ENCODE measurements at regions not wholly inside any gene's neighbourhood (a gene's known extent, or its start where the extent isn't known, plus 50 kb on each side); places are given as distances from the start of the nearest gene placed in this dataset.

GRCh38 chr6:113445201-113445600 lies 411.9 kb upstream of the MARCKS start:
- WGBS (ENCODE audit: insufficient coverage), result no CpG with 5 or more reads among the region's 3 CpGs
- no peaks in the 10 kb centered on the region for H3K9me3 Mint-ChIP-seq

GRCh38 chr6:113447088-113447831 lies 409.9 kb upstream of the MARCKS start:
- H3K36me3 ChIP-seq (ENCODE audit: control insufficient read depth in 2 of 2, extremely low read depth in 1 of 2, insufficient read depth in 1 of 2, low read length in 1 of 2), result no peaks in the 10 kb centered on the region
- no peak overlapping the region for H3K27ac Mint-ChIP-seq
- no peak overlapping the region for H3K27ac ChIP-seq (ENCODE audit: low read length)
- no peaks in the 10 kb centered on the region for H3K9me3 Mint-ChIP-seq
- no peak overlapping the region for H3K4me3 ChIP-seq (ENCODE audit: control insufficient read depth in 1 of 2, extremely low read depth in 1 of 2, low read length in 1 of 2)
- H3K9me3 ChIP-seq, result no peaks in the 10 kb centered on the region
- no peak for DNase-seq
- POLR2A ChIA-PET, result no interaction called here
- H3K27me3 Mint-ChIP-seq, result no peaks in the 10 kb centered on the region
- 100% methylated on average over 1 of the region's 5 CpGs for WGBS (ENCODE audit: insufficient coverage)
- H3K27me3 ChIP-seq (replicated peaks in 1 of 2; ENCODE audit: control insufficient read depth in 2 of 2, extremely low read depth in 1 of 2, insufficient read depth in 2 of 2, low read length in 1 of 2), result no peaks in the 10 kb centered on the region
- CTCF ChIA-PET, result no interaction called here
- no peaks in the 10 kb centered on the region for H3K4me1 Mint-ChIP-seq
- no peak for ATAC-seq (replicated peaks in 1 of 4)
- no peaks in the 10 kb centered on the region for H3K4me1 ChIP-seq (ENCODE audit: control insufficient read depth in 1 of 2, extremely low read depth in 1 of 2, insufficient read depth in 2 of 2, low read length in 2 of 2)
- no peaks in the 10 kb centered on the region for H3K36me3 Mint-ChIP-seq
- no peak overlapping the region for H3K4me3 Mint-ChIP-seq

More at GRCh38 chr6:113445201-113445600, 411.9 kb upstream of the MARCKS start:
- ChIA-PET CTCF (no interaction called here), POLR2A (no interaction called here)
- Histone ChIP-seq H3K27me3 (replicated peaks in 1 of 2; ENCODE audit: control insufficient read depth in 2 of 2, extremely low read depth in 1 of 2, insufficient read depth in 2 of 2, low read length in 1 of 2) (no peaks in the 10 kb centered on the region), H3K27ac (ENCODE audit: low read length) (no peak overlapping the region), H3K36me3 (ENCODE audit: control insufficient read depth in 2 of 2, extremely low read depth in 1 of 2, insufficient read depth in 1 of 2, low read length in 1 of 2) (no peaks in the 10 kb centered on the region), H3K4me1 (ENCODE audit: control insufficient read depth in 1 of 2, extremely low read depth in 1 of 2, insufficient read depth in 2 of 2, low read length in 2 of 2) (no peaks in the 10 kb centered on the region), H3K4me3 (ENCODE audit: control insufficient read depth in 1 of 2, extremely low read depth in 1 of 2, low read length in 1 of 2) (no peak overlapping the region), H3K9me3 (no peaks in the 10 kb centered on the region)
- Mint-ChIP-seq H3K27me3 (no peaks in the 10 kb centered on the region), H3K27ac (no peak overlapping the region), H3K4me3 (no peak overlapping the region), H3K36me3 (no peaks in the 10 kb centered on the region), H3K4me1 (no peaks in the 10 kb centered on the region)
- DNase-seq (no peak), ATAC-seq (replicated peaks in 1 of 4) (no peak)

GRCh38 chr6:113449051-113449450 lies 408.1 kb upstream of the MARCKS start:
- no peaks in the 10 kb centered on the region for H3K27me3 Mint-ChIP-seq
- H3K4me3 Mint-ChIP-seq, result no peak overlapping the region
- Histone ChIP-seq H3K4me1 (ENCODE audit: control insufficient read depth in 1 of 2, extremely low read depth in 1 of 2, insufficient read depth in 2 of 2, low read length in 2 of 2) (no peaks in the 10 kb centered on the region), H3K36me3 (ENCODE audit: control insufficient read depth in 2 of 2, extremely low read depth in 1 of 2, insufficient read depth in 1 of 2, low read length in 1 of 2) (no peaks in the 10 kb centered on the region), H3K27ac (ENCODE audit: low read length) (no peak overlapping the region), H3K9me3 (no peaks in the 10 kb centered on the region), H3K27me3 (replicated peaks in 1 of 2; ENCODE audit: control insufficient read depth in 2 of 2, extremely low read depth in 1 of 2, insufficient read depth in 2 of 2, low read length in 1 of 2) (no peaks in the 10 kb centered on the region), H3K4me3 (ENCODE audit: control insufficient read depth in 1 of 2, extremely low read depth in 1 of 2, low read length in 1 of 2) (no peak overlapping the region)
- H3K9me3 Mint-ChIP-seq, result no peaks in the 10 kb centered on the region
- H3K27ac Mint-ChIP-seq, result no peak overlapping the region
- ChIA-PET POLR2A (no interaction called here), CTCF (no interaction called here)
- H3K4me1 Mint-ChIP-seq, result no peaks in the 10 kb centered on the region
- ATAC-seq (replicated peaks in 1 of 4) (no peak), DNase-seq (no peak)
- no peaks in the 10 kb centered on the region for H3K36me3 Mint-ChIP-seq

GRCh38 chr6:113450061-113450465 lies 407.1 kb upstream of the MARCKS start:
- POLR2A ChIA-PET, result no interaction called here
- no peaks in the 10 kb centered on the region for H3K4me1 Mint-ChIP-seq

GRCh38 chr6:113451049-113451448 lies 406.1 kb upstream of the MARCKS start:
- Mint-ChIP-seq H3K4me3 (no peak overlapping the region), H3K4me1 (no peaks in the 10 kb centered on the region), H3K36me3 (no peaks in the 10 kb centered on the region), H3K27ac (no peak overlapping the region), H3K9me3 (no peaks in the 10 kb centered on the region), H3K27me3 (no peaks in the 10 kb centered on the region)
- ChIA-PET CTCF (no interaction called here), POLR2A (no interaction called here)
- Histone ChIP-seq H3K9me3 (no peaks in the 10 kb centered on the region), H3K36me3 (ENCODE audit: control insufficient read depth in 2 of 2, extremely low read depth in 1 of 2, insufficient read depth in 1 of 2, low read length in 1 of 2) (no peaks in the 10 kb centered on the region), H3K4me3 (ENCODE audit: control insufficient read depth in 1 of 2, extremely low read depth in 1 of 2, low read length in 1 of 2) (no peak overlapping the region), H3K27ac (ENCODE audit: low read length) (no peak overlapping the region), H3K4me1 (ENCODE audit: control insufficient read depth in 1 of 2, extremely low read depth in 1 of 2, insufficient read depth in 2 of 2, low read length in 2 of 2) (no peaks in the 10 kb centered on the region), H3K27me3 (replicated peaks in 1 of 2; ENCODE audit: control insufficient read depth in 2 of 2, extremely low read depth in 1 of 2, insufficient read depth in 2 of 2, low read length in 1 of 2) (no peaks in the 10 kb centered on the region)
- no peak for DNase-seq
- no peak for ATAC-seq (replicated peaks in 1 of 4)
- WGBS (ENCODE audit: insufficient coverage), result 100% methylated on average over 1 of the region's 3 CpGs

More at GRCh38 chr6:113450061-113450465, 407.1 kb upstream of the MARCKS start:
- CTCF ChIA-PET, result no interaction called here
- H3K36me3 Mint-ChIP-seq, result no peaks in the 10 kb centered on the region
- no CpG with 5 or more reads among the region's 1 CpG for WGBS (ENCODE audit: insufficient coverage)
- H3K27ac Mint-ChIP-seq, result no peak overlapping the region
- Histone ChIP-seq H3K36me3 (ENCODE audit: control insufficient read depth in 2 of 2, extremely low read depth in 1 of 2, insufficient read depth in 1 of 2, low read length in 1 of 2) (no peaks in the 10 kb centered on the region), H3K27me3 (replicated peaks in 1 of 2; ENCODE audit: control insufficient read depth in 2 of 2, extremely low read depth in 1 of 2, insufficient read depth in 2 of 2, low read length in 1 of 2) (no peaks in the 10 kb centered on the region), H3K27ac (ENCODE audit: low read length) (no peak overlapping the region), H3K4me1 (ENCODE audit: control insufficient read depth in 1 of 2, extremely low read depth in 1 of 2, insufficient read depth in 2 of 2, low read length in 2 of 2) (no peaks in the 10 kb centered on the region), H3K4me3 (ENCODE audit: control insufficient read depth in 1 of 2, extremely low read depth in 1 of 2, low read length in 1 of 2) (no peak overlapping the region), H3K9me3 (no peaks in the 10 kb centered on the region)
- ATAC-seq (replicated peaks in 1 of 4) (no peak), DNase-seq (no peak)
- no peaks in the 10 kb centered on the region for H3K9me3 Mint-ChIP-seq
- H3K27me3 Mint-ChIP-seq, result no peaks in the 10 kb centered on the region
- H3K4me3 Mint-ChIP-seq, result no peak overlapping the region

- no peaks in the 10 kb centered on the region for H3K27me3 ChIP-seq (replicated peaks in 1 of 2; ENCODE audit: control insufficient read depth in 2 of 2, extremely low read depth in 1 of 2, insufficient read depth in 2 of 2, low read length in 1 of 2)
- H3K4me1 ChIP-seq (ENCODE audit: control insufficient read depth in 1 of 2, extremely low read depth in 1 of 2, insufficient read depth in 2 of 2, low read length in 2 of 2), result no peaks in the 10 kb centered on the region
- no peak overlapping the region for H3K27ac ChIP-seq (ENCODE audit: low read length)
- H3K4me3 Mint-ChIP-seq, result no peak overlapping the region
- no peaks in the 10 kb centered on the region for H3K36me3 ChIP-seq (ENCODE audit: control insufficient read depth in 2 of 2, extremely low read depth in 1 of 2, insufficient read depth in 1 of 2, low read length in 1 of 2)
- no peaks in the 10 kb centered on the region for H3K9me3 ChIP-seq
- H3K27me3 Mint-ChIP-seq, result no peaks in the 10 kb centered on the region
- no peak for DNase-seq
- no peaks in the 10 kb centered on the region for H3K9me3 Mint-ChIP-seq
- H3K4me1 Mint-ChIP-seq, result no peaks in the 10 kb centered on the region
- ChIA-PET CTCF (no interaction called here), POLR2A (no interaction called here)
- 100% methylated on average over 1 of the region's 4 CpGs for WGBS (ENCODE audit: insufficient coverage)
- H3K27ac Mint-ChIP-seq, result no peak overlapping the region
- no peak for ATAC-seq (replicated peaks in 1 of 4)
- H3K36me3 Mint-ChIP-seq, result no peaks in the 10 kb centered on the region
- H3K4me3 ChIP-seq (ENCODE audit: control insufficient read depth in 1 of 2, extremely low read depth in 1 of 2, low read length in 1 of 2), result no peak overlapping the region
Measured at GRCh38 chr6:113457198-113457597, 399.9 kb upstream of the MARCKS start.

GRCh38 chr6:113457751-113458150 lies 399.4 kb upstream of the MARCKS start:
- no peaks in the 10 kb centered on the region for H3K4me1 Mint-ChIP-seq
- no peak overlapping the region for H3K4me3 Mint-ChIP-seq
- ATAC-seq (replicated peaks in 1 of 4) (no peak), DNase-seq (no peak)
- no peak overlapping the region for H3K27ac Mint-ChIP-seq
- H3K4me1 ChIP-seq (ENCODE audit: control insufficient read depth in 1 of 2, extremely low read depth in 1 of 2, insufficient read depth in 2 of 2, low read length in 2 of 2), result no peaks in the 10 kb centered on the region
- no peak overlapping the region for H3K4me3 ChIP-seq (ENCODE audit: control insufficient read depth in 1 of 2, extremely low read depth in 1 of 2, low read length in 1 of 2)
- no peaks in the 10 kb centered on the region for H3K36me3 ChIP-seq (ENCODE audit: control insufficient read depth in 2 of 2, extremely low read depth in 1 of 2, insufficient read depth in 1 of 2, low read length in 1 of 2)
- 76% methylated on average over 2 of the region's 2 CpGs for WGBS (ENCODE audit: insufficient coverage)
- ChIA-PET CTCF (no interaction called here), POLR2A (no interaction called here)
- H3K27me3 ChIP-seq (replicated peaks in 1 of 2; ENCODE audit: control insufficient read depth in 2 of 2, extremely low read depth in 1 of 2, insufficient read depth in 2 of 2, low read length in 1 of 2), result no peaks in the 10 kb centered on the region
- no peaks in the 10 kb centered on the region for H3K36me3 Mint-ChIP-seq
- H3K27ac ChIP-seq (ENCODE audit: low read length), result no peak overlapping the region
- no peaks in the 10 kb centered on the region for H3K9me3 Mint-ChIP-seq
- no peaks in the 10 kb centered on the region for H3K9me3 ChIP-seq
- peaks cover 0 to 3% of the 10 kb centered on the region in 2 donors for H3K27me3 Mint-ChIP-seq
